ENCODE measurements at regions not wholly inside any gene's neighbourhood (a gene's known extent, or its start where the extent isn't known, plus 50 kb on each side); places are given as distances from the start of the nearest gene placed in this dataset.
"Not testable (repeated sequence)": the region's sequence is repeated elsewhere in the genome, so short reads cannot be mapped to it uniquely, and the experiment has no call there.

GRCh38 chr17:74134234-74134633 is 69.2 kb upstream of the RPL38 start:
- not testable (repeated sequence) for TF ChIP-seq CTCF, EZH2 (IDR thresholded peaks at IDR 0.05)

Measured in neural progenitor cell (in vitro differentiated cells).